Right lobe of liver (tissue), 6 donors: ENCODE measurements at regions not wholly inside any gene's neighbourhood (a gene's known extent, or its start where the extent isn't known, plus 50 kb on each side); places are given as distances from the start of the nearest gene placed in this dataset.

Experiments used
- ATAC-seq, 4 donors: fragments of 200-7000 bp; cut with Tn5 transposase; one replicate each; pipeline ENCODE4 v1.9.1; 2020; ENCODE audit warnings: mild to moderate bottlenecking in 4 of 4, moderate library complexity in 4 of 4
- DNase-seq, 3 donors: peaks; one replicate each; pipeline ENCODE4 v3.0.0-alpha.2; 2020
- H3K27ac ChIP-seq, 3 donors: fragments of 200-600 bp; one replicate each; pipeline ENCODE4 v1.8.0; 2022
- H3K27me3 ChIP-seq, 2 donors: fragments of 200-600 bp; one replicate each; pipeline ENCODE4 v1.8.0; 2022
- H3K36me3 ChIP-seq, 4 donors: fragments of 200-600 bp; sonication (generic) in 1 of 4; one replicate each; pipeline versions ENCODE4 v1.5.1 to v1.8.0; 2017 to 2022; ENCODE audit warnings: control low read depth in 1 of 4
- H3K4me1 ChIP-seq, 4 donors: fragments of 200-600 bp; sonication (generic) in 1 of 4; one replicate each; pipeline versions ENCODE4 v1.5.1 to v1.8.0; 2017 to 2022; ENCODE audit warnings: control low read depth in 1 of 4
- H3K4me3 ChIP-seq, 3 donors: fragments of 200-600 bp; one replicate each; pipeline ENCODE4 v1.8.0; 2022
- H3K9me3 ChIP-seq, 4 donors: fragments of 200-600 bp; sonication (generic) in 1 of 4; one replicate each; pipeline versions ENCODE4 v1.5.1 to v1.8.0; 2017 to 2022; ENCODE audit warnings: control low read depth in 1 of 4
- POLR2A ChIP-seq: fragments of 450-650 bp; IDR thresholded peaks from one replicate; pipeline ENCODE4 v1.6.1; 2017; ENCODE audit warnings: antibody characterized with exemption, mild to moderate bottlenecking
- WGBS: methylation state at CpG from one replicate; pipeline ENCODE4 v1.1.6; 2018; ENCODE audit warnings: low coverage, low lambda C conversion rate; ENCODE audit not compliant: insufficient coverage; ENCODE audit errors: missing lambda C conversion rate; 5-methylcytosine and 5-hydroxymethylcytosine counted together
- intact Hi-C, 2 donors: fragments of 100-400 bp; cut with DNase I; formaldehyde crosslinking; loops; one replicate each; pipeline versions ENCODE4 v1.11.2 to v1.14.1; 2022
- TF ChIP-seq, protein P1 (sequence below), 4 donors: fragments of 200-600 bp in 3 of 4; fragments of 450-650 bp in 1 of 4; IDR thresholded peaks; one replicate each; pipeline versions ENCODE4 v1.5.1 to v1.8.0; 2016 to 2022; ENCODE audit warnings: antibody characterized with exemption in 4 of 4, mild to moderate bottlenecking in 2 of 4
- donor health status: DM: no; HTN: yes; CAD: no.
- donor health status: DM: no; HTN: no; CAD: no.
- donor health status: DM: no; HTN: no; CAD: no.
- donor health status: DM: no; HTN: yes; CAD: no.
- donor health status: DM: no; HTN: yes; CAD: no.

DNA sequence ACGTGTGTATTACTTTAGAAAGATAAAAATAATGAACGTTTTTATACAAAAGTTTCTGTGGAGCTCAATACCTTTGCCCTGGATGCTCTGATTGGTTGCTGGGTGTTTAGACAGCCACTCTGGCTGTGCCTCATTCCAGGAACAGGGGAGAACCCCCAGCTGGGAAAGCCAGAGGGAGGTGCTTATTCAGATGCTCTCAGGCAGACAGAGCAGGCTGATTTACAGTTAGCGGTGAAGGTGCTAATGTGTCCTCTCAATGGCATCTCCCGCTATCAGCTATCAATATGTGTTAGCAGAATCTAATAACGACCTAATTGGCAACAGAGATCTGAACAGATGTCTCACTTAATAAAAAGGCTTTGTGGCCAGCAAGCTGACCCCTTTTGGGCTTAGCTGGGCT lies 402.3 kb downstream of the NUAK1 start:
- intact Hi-C loops = no loop called here
- ATAC-seq (no peak), DNase-seq (no peak)
- Histone ChIP-seq H3K27me3 (no peaks in the 10 kb centered on the region), H3K36me3 (no peaks in the 10 kb centered on the region), H3K9me3 (no peaks in the 10 kb centered on the region), H3K4me3 (no peak overlapping the region), H3K27ac (no peak overlapping the region), H3K4me1 (peaks cover 0 to 7% (median 0%) of the 10 kb centered on the region in 4 donors)
- TF ChIP-seq POLR2A = no peak
- TF ChIP-seq, protein P1, sequence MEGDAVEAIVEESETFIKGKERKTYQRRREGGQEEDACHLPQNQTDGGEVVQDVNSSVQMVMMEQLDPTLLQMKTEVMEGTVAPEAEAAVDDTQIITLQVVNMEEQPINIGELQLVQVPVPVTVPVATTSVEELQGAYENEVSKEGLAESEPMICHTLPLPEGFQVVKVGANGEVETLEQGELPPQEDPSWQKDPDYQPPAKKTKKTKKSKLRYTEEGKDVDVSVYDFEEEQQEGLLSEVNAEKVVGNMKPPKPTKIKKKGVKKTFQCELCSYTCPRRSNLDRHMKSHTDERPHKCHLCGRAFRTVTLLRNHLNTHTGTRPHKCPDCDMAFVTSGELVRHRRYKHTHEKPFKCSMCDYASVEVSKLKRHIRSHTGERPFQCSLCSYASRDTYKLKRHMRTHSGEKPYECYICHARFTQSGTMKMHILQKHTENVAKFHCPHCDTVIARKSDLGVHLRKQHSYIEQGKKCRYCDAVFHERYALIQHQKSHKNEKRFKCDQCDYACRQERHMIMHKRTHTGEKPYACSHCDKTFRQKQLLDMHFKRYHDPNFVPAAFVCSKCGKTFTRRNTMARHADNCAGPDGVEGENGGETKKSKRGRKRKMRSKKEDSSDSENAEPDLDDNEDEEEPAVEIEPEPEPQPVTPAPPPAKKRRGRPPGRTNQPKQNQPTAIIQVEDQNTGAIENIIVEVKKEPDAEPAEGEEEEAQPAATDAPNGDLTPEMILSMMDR (IDR thresholded peaks at IDR 0.05) = no peak
- WGBS = 57% methylated on average over 5 of the region's 5 CpGs

GRCh38 chr12:105738051-105738450 lies 400.7 kb downstream of the NUAK1 start:
- DNase-seq (peak in 2 of 3 donors; percentile 50 to 64), ATAC-seq (peak; percentile 71 to 77 (median 76))
- H3K4me3 ChIP-seq = no peak overlapping the region
- intact Hi-C loops = no loop called here
- no peaks in the 10 kb centered on the region for H3K9me3 ChIP-seq
- WGBS = 64% methylated on average over 9 of the region's 9 CpGs
- no peaks in the 10 kb centered on the region for H3K36me3 ChIP-seq
- TF ChIP-seq POLR2A = no peak
- TF ChIP-seq, protein P1 (IDR thresholded peaks at IDR 0.05) = no peak
- peaks cover 0 to 7% (median 0%) of the 10 kb centered on the region in 4 donors for H3K4me1 ChIP-seq
- no peaks in the 10 kb centered on the region for H3K27me3 ChIP-seq
- peak overlapping the region in 2 of 3 donors; percentile 29 to 44 for H3K27ac ChIP-seq

DNA sequence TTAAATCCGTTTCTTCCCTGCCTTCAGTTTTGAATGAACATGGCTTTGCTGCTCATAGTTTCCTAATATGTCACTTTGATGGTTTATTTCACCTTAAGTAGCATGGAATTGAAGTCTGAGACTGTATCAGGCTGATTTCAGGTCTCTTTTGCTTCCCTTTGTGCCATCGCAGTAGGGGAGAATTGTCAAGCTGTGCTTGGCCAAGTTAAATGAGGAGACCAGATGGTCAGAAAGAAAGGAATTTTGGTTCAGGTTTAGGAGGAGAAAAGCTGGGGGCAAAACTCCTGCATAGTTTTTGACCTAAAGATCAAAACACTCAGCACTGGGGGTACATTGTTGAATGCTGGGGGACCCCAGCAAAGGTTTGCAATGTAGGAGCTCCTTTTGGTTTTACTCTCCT lies 398.4 kb downstream of the NUAK1 start:
- Histone ChIP-seq H3K36me3 (no peaks in the 10 kb centered on the region), H3K9me3 (no peaks in the 10 kb centered on the region), H3K27me3 (no peaks in the 10 kb centered on the region), H3K4me1 (peaks cover 0 to 7% (median 0%) of the 10 kb centered on the region in 4 donors), H3K27ac (no peak overlapping the region), H3K4me3 (no peak overlapping the region)
- WGBS = 70% methylated on average over 2 of the region's 2 CpGs
- TF ChIP-seq, protein P1 (IDR thresholded peaks at IDR 0.05) = no peak
- TF ChIP-seq POLR2A = no peak
- DNase-seq = no peak
- intact Hi-C loops = no loop called here
- ATAC-seq = no peak

- no peaks in the 10 kb centered on the region for H3K27me3 ChIP-seq
- intact Hi-C loops = no loop called here
- H3K36me3 ChIP-seq = no peaks in the 10 kb centered on the region
- DNase-seq = peak in 2 of 3 donors; percentile 47 to 49
- H3K27ac ChIP-seq = peak overlapping the region in 1 of 3 donors; percentile 28
- no peaks in the 10 kb centered on the region for H3K9me3 ChIP-seq
- H3K4me3 ChIP-seq = no peak overlapping the region
- TF ChIP-seq, protein P1 (IDR thresholded peaks at IDR 0.05) = no peak
- TF ChIP-seq POLR2A = no peak
- 37% methylated on average over 9 of the region's 9 CpGs for WGBS
- peaks cover 0 to 7% (median 0%) of the 10 kb centered on the region in 4 donors for H3K4me1 ChIP-seq
- ATAC-seq = peak in 3 of 4 donors; percentile 17 to 36 (median 33)
Observed at GRCh38 chr12:105740970-105741725, 397.6 kb downstream of the NUAK1 start.
